ENCODE measurements at regions not wholly inside any gene's neighbourhood (a gene's known extent, or its start where the extent isn't known, plus 50 kb on each side); places are given as distances from the start of the nearest gene placed in this dataset.

DNA sequence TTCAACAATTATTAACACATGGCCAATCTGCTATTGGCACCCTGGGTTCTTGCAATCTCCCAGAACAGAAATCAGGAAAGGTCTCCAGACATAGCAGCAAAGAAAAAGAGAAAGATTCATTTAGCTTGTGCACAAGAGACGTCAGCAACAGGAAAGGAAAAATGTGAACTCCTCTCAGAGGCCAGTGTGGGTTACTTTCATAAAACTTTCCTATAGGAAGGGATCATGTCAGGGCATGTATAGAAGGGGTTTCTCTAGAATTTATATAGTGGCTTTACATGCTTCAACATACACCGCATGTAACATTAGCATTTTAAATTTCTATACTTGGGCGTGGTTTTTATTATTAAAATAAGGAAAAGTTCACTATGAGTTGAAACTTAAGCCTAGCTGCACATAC, 725.1 kb downstream of the SORCS1 start:
- DNase-seq (ENCODE audit: low spot score in 2 of 2): no peak
- intact Hi-C loops (cut with DNase I; ENCODE audit: low total_unique reads): no loop called here
- WGBS, 2 donors: 53 to 55% methylated on average over 3 of the region's 3 CpGs
- no peak for TF ChIP-seq POLR2A (IDR thresholded peaks at IDR 0.05)
- no peak overlapping the region for H3K4me3 ChIP-seq (ENCODE audit: low read depth, poor library complexity, severe bottlenecking)

DNA sequence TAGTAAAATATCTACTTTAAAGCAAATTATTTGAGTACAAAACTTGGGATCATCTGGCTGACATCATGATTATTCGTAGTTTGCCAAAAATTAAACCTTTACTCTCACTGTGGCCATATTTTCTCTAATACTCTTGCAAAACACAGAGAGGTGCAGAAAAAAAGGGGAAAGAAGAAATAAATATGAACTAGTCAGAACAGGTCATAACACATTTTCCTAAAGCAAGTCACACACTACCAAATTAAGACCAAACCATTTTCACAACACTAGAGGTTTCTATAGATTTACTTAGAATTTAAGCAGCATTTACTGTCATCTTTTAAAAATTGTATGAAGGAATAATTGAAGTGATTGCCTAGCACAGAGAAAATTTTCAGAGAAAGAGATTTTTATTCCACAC, 726.1 kb downstream of the SORCS1 start:
- WGBS, 2 donors: 45 to 53% methylated on average over 1 of the region's 1 CpG

DNA sequence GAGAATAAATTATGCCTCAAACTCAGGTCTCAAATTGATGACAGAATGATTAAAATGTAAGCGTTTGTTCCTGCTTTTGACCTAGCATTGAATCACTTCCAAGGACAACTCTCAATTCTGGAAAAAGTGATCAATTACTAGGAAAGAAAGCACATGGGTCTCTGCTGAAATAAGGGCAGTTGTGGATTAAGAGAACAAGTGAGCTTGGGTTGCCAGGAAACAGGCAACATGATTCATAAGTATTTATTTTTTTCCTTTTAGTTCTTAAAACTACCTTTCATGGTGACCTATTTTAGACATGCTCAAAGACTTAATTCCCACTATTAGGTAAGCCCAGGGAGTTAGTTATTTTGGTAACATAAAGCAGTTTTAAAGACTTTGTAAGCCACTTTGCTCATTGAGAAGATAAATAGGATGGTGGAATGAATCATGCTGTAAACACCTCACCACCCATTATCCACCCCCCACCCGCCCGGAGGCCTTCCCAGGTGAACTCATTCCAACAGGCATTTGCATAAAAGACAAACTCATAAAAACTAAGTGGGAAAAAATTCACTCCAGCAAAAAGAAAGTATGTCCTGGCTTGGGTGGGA, 728.3 kb downstream of the SORCS1 start:
- no peak for TF ChIP-seq POLR2A (IDR thresholded peaks at IDR 0.05)
- WGBS, 2 donors: 43 to 49% methylated on average over 3 of the region's 3 CpGs
- no peak for DNase-seq (ENCODE audit: low spot score in 2 of 2)
- intact Hi-C loops (cut with DNase I; ENCODE audit: low total_unique reads): no loop called here
- no peak overlapping the region for H3K4me3 ChIP-seq (ENCODE audit: low read depth, poor library complexity, severe bottlenecking)

More for the DNA sequence above, 726.1 kb downstream of the SORCS1 start:
- no peak for DNase-seq (ENCODE audit: low spot score in 2 of 2)
- TF ChIP-seq, protein P1, sequence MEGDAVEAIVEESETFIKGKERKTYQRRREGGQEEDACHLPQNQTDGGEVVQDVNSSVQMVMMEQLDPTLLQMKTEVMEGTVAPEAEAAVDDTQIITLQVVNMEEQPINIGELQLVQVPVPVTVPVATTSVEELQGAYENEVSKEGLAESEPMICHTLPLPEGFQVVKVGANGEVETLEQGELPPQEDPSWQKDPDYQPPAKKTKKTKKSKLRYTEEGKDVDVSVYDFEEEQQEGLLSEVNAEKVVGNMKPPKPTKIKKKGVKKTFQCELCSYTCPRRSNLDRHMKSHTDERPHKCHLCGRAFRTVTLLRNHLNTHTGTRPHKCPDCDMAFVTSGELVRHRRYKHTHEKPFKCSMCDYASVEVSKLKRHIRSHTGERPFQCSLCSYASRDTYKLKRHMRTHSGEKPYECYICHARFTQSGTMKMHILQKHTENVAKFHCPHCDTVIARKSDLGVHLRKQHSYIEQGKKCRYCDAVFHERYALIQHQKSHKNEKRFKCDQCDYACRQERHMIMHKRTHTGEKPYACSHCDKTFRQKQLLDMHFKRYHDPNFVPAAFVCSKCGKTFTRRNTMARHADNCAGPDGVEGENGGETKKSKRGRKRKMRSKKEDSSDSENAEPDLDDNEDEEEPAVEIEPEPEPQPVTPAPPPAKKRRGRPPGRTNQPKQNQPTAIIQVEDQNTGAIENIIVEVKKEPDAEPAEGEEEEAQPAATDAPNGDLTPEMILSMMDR (IDR thresholded peaks at IDR 0.05): no peak
- intact Hi-C loops (cut with DNase I; ENCODE audit: low total_unique reads): no loop called here
- no peak overlapping the region for H3K4me3 ChIP-seq (ENCODE audit: low read depth, poor library complexity, severe bottlenecking)

DNA sequence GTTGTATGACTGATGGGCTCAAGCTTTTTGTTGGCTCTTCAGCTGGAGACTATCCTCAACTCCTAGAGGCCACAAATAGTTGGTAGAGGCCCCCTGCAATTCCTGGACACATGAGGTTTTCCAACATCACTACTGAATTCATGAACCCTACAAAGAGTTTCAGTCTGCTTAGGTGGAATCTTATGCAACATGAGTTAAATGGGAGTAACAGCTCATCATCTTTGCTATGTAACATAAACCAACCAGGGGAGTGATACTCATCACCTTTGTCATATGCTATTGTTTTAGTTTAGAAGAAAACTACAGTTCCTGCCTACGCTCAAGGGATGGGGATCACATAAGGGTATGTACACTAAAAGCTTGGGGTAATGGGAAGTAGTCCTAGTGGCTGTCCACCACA, 729.4 kb downstream of the SORCS1 start:
- intact Hi-C loops (cut with DNase I; ENCODE audit: low total_unique reads): no loop called here
- DNase-seq (ENCODE audit: low spot score in 2 of 2): no peak
- TF ChIP-seq POLR2A (IDR thresholded peaks at IDR 0.05): no peak
- TF ChIP-seq, protein P1 (IDR thresholded peaks at IDR 0.05): no peak
- H3K4me3 ChIP-seq (ENCODE audit: low read depth, poor library complexity, severe bottlenecking): no peak overlapping the region
- WGBS, 2 donors: 93 to 95% methylated on average over 1 of the region's 1 CpG

DNA sequence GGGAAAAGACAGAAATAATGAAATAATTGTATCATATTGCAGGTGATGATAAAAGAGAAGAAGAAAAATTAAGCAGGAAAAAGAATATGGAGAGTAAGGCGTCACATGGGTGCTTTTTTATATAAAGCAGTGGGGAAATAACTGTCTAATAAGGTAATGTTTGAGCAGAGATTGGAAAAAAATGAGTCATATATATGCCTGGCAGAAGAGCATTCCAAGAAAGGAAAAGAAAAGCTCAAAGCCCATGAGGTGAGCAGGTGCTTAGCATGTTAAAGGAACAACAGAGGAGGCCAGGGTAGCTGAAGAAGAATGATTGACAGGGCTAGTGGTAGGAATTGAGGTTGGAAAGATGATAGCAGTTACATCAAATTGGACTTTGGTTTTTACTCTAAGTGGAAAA, 739.5 kb downstream of the SORCS1 start:
- intact Hi-C loops (cut with DNase I; ENCODE audit: low total_unique reads): no loop called here
- H3K4me3 ChIP-seq (ENCODE audit: low read depth, poor library complexity, severe bottlenecking): no peak overlapping the region
- WGBS, 2 donors: 78 to 80% methylated on average over 1 of the region's 1 CpG
- TF ChIP-seq, protein P1 (IDR thresholded peaks at IDR 0.05): no peak
- DNase-seq (ENCODE audit: low spot score in 2 of 2): no peak

DNA sequence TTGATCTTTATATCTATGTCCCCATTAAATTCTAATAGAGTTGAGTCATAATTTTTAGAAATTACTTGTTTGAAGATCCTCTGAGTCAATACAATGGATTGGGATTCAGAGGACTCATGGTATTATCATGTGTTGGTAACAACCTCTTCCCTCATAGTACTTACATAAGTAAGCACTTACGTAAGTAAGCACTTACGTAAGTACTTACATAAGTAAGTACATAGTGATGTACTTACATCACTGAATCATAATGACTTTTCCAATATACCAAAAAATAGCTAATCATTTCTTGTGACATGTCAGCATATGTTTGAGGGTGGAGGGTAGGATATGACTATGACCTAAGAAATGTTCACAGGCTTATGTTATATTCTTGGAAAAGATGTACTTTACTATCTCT, 740.5 kb downstream of the SORCS1 start:
- 60 to 70% methylated on average over 2 of the region's 2 CpGs for WGBS, 2 donors
- intact Hi-C loops (cut with DNase I; ENCODE audit: low total_unique reads): no loop called here
- TF ChIP-seq, protein P1 (IDR thresholded peaks at IDR 0.05): no peak
- no peak for TF ChIP-seq POLR2A (IDR thresholded peaks at IDR 0.05)
- no peak overlapping the region for H3K4me3 ChIP-seq (ENCODE audit: low read depth, poor library complexity, severe bottlenecking)
- DNase-seq (ENCODE audit: low spot score in 2 of 2): no peak

DNA sequence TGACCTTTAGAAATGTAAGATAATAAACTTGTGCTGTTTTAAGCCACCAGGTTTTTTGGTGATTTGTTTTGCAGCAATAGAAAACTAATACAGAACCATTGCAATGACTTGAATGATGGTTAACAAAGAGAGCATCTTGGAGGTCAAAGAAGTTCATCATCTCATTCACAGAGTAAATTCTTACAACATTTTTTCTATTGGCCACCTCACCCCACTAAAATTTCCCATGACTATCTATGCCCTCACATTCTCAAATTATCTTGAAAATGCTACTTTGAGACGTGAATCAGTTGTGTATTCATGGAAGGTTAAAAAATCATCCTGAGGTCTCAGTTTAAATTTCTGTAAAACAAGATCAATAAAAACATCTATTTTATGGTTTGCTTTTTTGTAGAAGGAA, 754.2 kb downstream of the SORCS1 start:
- TF ChIP-seq POLR2A (IDR thresholded peaks at IDR 0.05): no peak
- TF ChIP-seq, protein P1 (IDR thresholded peaks at IDR 0.05): no peak
- no peak for DNase-seq (ENCODE audit: low spot score in 2 of 2)
- 77 to 83% methylated on average over 1 of the region's 1 CpG for WGBS, 2 donors
- no peak overlapping the region for H3K4me3 ChIP-seq (ENCODE audit: low read depth, poor library complexity, severe bottlenecking)
- intact Hi-C loops (cut with DNase I; ENCODE audit: low total_unique reads): no loop called here

All from lower leg skin (tissue), 4 donors.